GM18861 (cell line): ENCODE measurements at regions not wholly inside any gene's neighbourhood (a gene's known extent, or its start where the extent isn't known, plus 50 kb on each side); places are given as distances from the start of the nearest gene placed in this dataset.

Experiments used
- ATAC-seq: cut with Tn5 transposase; IDR thresholded peaks from one replicate; pipeline ENCODE4 v1.9.1; 2021; ENCODE audit not compliant: unreplicated experiment

DNA sequence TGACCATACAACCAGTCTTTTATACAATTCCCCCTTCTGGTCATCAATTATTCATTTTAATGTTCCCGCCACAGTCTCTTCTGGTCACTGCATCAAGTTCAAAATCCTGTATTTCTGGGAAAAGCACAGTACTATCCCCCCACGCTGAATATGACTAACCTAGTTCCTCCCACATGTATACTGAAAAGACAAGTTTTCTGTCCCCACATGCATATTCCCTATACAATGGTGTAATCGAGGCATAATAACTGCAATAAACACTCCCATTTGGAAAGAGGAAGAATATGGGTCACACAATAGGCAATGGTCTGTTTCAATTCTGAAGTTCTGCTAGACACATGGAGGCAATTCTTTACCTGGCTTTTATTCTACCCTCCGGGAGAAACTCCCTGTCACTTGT, 344.9 kb downstream of the EFNA5 start:
- no peak for ATAC-seq

DNA sequence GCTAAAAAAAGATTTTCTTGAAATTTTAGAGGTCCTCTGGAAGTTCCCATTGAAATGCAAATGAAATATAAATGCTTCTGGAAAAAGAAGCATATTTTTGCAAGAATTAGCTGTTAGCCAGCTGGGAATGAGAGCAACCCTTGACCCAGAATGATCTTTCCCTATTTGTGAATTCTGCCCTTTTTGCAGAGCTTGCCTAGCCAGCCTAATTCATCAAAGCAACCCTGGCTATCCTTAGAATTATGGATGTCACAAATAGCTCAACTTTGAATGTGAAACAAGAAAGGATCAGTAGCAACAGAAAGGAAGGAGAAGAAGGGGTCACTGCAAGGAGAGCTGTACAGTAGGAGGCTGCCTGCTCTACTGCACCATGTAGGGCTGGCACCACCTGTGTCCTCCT, 345.9 kb downstream of the EFNA5 start:
- ATAC-seq = no peak

DNA sequence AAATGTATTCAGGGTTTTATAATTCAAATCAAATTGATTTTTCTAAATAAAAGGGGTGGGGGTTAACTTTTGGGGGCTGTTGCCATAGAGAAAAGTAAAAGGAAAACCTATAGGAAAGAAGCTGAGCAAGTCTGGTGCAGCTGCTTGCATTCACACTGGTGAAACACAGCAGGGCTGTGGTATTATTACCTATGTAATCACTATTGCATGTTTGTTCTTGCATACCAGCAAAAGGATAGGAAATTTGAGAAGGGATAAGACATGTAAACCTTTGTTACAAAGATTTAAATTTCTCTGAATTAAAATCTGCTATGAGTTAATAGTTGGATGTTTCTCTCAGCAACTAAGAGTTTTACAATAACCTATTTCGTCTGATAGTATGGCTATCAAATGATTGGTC, 346.7 kb downstream of the EFNA5 start:
- ATAC-seq = no peak

DNA sequence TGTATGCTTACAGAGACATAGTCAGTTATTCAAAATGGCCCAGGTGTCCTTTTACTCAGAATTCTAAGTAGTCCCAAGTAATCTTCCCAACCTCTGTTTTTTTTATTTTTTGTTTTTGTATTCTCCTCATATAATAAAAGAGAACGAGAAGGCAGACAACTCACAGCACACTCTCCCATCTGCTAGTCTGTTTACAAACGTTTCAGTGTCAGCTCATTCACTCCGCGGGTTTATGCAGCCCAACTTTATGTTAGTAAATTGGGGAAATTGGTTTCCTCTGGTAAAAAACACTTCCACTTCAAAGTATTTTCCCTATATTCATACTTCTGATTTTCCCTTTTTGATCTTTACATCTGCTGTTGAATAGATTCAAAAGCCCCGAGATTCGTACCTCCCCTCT, 347.2 kb downstream of the EFNA5 start:
- no peak for ATAC-seq

DNA sequence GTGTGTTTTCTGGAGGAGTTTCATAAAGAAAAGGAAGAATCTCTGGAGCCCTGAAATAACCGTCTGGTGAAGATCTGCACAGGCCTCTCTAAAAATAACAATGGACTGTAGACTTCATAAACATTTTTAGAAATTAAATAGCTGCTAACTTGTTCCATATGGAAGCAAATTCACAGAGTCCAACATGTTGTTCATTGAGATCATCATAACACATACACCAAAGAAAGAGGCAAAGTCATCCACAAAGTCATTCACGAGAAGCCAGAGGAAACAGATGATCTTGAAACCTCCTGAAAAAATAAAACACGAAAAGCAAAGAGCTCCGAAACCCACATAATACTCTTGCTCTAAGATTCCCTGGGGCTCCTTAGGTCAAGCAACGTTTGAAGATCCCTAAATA, 347.8 kb downstream of the EFNA5 start:
- ATAC-seq = no peak

DNA sequence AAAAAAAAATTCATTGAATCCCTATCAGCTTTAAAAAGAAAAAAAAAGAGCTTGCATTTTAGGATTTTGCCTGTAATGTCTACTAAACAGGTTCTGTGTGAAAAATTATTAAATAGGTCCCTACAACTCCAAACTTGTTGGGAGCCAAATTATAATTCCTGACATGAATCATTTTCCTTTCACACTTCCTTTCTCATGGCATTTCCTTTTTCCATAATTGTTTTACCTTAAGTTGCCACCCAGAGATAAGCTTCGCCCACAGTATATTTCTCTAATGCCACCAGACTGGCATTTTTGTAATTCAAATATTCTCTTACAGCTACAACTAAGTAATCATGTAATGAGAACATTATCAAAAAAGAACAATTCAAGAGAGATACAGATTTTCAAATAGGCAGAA, 348.8 kb downstream of the EFNA5 start:
- no peak for ATAC-seq

DNA sequence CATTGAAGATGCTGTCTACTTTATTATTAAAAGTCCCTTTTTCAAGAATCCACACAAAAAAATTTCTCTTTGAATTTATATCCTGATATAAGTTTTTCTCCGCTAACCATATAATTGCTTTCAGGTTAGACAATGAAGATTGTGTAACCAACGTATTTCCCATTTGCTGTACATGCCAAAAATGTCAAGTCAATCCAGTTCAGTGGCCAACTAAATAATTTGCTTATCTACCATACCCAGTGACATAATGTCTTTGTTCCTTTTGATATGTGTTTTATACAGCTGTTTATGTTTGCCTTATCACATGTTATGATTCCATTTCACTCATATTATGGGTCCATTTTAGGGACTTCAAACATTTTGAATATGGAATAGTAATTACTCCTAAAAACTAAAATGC, 349.9 kb downstream of the EFNA5 start:
- ATAC-seq = no peak

DNA sequence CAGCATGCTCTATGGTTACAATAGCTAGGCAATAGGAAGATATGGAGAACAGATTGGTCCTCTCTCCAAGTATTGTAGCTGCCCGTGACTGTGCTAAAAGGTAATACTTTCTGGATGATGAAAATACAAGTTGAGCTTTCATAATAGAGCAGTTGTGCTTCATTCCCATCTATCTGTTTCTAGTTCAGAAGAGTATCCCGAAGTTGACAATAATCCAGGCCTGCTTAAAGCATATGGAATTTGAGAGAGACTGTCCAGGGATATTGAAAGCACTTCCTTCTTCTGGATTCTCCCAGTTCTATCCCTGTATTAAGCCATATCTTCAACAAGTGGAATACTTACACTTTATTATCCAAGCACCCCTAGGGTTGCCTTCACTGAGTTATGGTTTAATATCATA, 350.4 kb downstream of the EFNA5 start:
- ATAC-seq = no peak

DNA sequence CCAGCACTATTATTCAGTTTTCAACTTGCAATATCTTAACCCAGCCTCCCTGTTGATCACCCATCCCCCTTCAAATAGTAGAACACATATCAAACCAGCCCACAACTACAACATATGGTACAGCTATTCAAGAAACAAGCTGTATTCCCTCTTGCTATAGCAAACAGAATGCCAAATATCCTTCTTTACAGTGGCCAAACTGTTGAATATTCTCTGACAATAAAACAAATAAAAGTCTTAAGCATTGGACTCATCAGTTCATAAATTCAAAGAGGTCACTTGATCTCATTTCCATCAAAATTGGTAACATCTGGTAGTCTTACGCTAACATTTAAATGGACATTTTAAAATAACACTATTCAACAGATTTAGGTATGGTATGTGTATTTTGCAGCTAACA, 350.8 kb downstream of the EFNA5 start:
- no peak for ATAC-seq

DNA sequence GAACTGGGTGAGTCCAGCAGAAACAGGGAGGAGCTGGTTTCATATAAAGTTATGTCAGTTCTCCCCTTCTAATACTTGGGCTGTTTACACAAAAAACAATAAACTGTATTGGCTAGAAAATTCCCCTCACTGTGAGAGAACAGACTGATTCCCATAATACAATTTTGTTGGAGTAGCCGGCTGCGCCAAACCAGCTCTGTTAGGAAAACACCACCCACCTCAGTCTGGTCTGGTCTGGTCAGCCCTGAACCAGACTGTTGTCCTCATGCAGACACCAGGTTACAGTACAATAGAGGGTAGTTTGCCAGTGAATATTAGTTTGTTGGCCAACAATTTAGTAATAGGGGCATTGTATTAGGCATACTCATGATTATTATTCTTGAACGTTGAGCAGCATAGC, 356.4 kb downstream of the EFNA5 start:
- no peak for ATAC-seq

DNA sequence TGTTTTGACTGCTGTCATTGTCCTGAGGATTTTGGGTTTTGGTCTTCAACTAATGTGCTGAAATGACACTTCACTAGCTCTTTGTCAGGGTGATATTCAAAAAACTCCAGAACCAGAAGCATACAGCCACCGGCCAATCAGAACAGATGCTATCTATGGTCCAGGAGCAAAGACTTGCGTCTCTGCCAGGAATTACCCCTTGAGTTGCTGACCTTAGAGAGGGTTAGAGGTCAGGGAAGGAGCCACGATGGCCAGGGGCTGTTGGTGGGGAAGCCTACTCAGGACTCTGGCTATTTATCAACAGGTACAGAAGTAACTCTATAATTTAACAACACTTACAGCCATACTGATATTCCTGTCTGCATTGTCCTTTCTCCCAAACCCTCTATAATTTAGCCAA, 356.8 kb downstream of the EFNA5 start:
- ATAC-seq = no peak

DNA sequence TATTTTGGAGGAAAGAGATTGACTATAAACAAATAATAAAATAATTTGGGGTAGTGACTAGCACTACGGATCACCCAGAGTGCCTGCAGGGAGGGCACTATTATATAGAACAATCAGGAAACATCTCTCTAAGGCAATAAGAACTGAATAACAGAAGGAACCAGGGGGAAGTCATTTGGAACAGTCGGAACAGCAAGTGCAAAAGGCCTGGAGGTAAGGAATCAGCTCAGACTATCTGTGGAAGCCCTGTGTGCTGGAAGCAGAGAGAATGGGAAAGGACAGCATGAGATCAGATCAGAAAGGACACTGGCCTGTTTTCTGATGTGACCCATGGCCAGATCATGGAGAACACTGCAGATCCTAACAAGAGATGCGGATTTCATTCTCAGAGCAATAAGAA, 357.6 kb downstream of the EFNA5 start:
- ATAC-seq = no peak

DNA sequence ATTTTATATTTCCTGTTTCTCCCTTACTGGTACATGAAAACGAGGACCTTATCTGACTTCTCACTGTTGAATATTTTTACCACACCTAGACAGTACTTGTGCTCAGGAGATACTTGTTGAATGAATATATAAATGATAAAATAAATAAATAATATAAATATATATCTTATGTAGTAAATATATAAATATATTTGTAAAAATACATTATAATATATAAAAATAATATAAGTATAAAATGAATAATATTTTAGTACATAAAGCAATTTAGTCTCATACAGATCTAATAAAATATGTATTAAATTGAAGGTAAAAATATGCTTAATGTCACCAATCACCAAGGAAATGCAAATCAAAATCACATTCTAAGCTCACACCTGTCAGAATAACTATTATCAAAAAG, 360.6 kb downstream of the EFNA5 start:
- ATAC-seq = no peak

DNA sequence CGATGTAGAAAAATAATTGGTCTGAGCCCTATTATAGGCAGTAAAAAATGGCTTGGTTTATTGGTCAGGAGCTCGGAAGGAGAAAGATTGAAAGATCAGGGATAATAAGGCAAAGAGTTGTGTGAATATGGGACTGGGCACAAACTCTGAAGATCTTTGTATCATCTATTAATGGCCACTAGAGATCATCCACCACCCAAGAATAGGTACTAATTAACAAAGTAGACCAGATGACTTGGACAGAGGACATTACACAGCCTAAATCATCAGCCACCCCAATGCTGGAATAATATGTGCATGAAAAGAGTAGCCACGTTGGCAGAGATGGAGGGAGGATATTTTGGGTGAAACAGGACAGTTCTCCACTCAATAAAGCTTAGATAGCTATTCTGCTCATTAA, 364.1 kb downstream of the EFNA5 start:
- ATAC-seq = no peak

DNA sequence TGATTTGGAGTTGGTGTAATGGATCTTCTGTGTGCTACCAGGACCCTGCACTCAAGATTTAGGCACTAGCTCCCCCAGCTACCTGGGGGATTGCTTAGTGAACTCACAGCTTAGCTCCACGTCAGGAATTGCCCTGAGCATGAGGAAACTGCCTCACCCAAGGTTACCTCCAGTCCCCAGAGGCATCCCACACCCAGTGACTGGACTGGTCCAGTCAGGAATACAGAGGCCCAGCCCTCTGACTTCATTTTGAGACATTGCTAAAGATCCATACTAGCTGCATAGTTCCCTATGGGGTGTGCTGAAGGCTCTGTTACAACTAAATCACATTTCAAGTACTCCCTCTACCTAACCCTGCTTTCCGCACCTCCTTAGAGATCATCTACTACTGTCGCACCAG, 364.7 kb downstream of the EFNA5 start:
- no peak for ATAC-seq

DNA sequence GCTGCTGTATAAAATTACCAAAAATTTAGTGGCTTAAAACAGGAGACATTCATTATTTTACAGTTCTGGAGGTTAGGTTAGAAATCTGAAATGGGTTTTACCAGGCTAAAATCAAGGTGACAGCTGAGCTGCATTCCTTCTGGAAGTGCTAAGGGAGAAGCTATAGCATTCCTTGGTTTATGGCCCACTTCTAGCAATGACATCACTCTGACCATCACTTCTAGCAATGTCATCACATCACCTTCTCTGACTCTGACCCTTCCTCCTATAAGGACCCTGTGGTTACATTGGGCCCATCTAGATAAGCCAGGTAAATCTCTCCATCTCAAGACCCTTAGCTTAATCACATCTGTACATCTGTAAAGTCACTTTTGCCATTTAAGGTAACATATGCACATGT, 366.1 kb downstream of the EFNA5 start:
- ATAC-seq = no peak

DNA sequence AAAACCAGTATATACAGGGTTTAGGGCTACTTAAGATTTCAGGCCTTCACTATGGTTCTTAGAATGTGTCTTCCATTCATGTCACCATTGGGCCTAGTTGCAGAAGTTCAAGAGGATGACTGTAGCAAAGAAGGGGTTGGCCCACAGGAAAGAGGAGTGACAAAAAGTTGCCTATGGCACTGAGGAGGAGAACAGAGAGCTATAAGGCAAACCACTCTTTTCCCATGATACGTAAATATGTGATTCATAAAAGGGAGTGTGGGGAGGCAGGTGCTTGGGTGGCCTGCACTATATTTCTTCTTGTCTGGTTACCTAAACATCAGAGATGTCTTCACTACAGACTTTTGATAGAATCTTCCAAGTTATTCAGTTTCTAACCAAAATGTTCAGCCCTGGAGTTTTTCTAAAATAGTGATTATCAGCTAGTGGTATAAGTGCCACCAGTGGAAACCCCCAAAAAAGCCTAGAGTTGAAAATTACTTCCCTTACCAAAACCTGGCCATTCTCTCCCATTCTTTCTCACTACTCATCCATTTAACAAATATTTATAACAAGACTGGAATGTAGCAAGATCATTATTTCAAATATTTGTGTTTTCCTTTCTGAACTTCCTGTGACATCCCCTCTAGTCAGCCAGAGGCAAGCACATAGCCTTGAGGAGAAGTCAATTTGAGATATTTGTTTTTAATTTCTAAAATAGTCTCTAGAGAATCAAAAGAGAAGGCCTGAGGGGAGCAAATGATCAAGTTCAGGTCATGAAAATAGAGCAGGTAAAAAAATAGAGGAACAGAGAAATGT, 367.4 kb downstream of the EFNA5 start:
- ATAC-seq = no peak

DNA sequence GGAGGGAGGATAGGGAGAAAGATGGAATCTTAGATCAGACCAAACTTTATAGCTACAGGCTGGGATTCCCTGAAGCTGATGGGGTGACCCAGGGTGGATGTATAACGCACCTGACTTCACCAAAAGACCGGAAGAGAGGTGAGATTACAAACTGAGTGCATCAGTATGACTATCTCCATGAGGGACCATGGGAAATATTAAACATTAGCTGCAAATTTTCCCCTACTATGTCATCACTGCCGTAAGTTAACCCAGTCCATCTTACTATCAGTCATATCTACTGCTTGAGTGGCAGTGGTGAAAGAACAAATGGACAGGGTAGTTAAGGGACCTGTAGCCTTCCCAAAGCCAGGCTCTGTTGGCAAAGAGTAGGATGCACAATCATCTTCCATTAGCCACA, 368.3 kb downstream of the EFNA5 start:
- ATAC-seq = no peak

DNA sequence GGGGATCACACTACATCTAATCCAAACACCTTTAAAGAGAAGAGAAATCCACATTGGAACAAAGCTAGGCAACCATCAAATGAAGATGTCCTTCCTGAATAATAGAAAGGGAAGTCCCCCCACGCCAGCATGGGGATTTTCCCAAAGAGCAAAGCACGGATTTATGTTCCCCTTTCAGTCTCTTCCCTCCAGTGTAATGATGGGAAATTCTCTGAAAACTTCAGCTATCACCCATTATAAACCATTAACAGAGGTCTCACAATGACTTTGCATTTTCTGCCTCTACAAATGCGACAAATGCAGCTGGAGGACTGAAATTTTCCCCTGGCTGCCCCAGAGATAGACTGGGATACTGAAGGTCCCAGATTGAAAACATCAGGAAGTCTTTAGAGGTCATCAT, 368.7 kb downstream of the EFNA5 start:
- ATAC-seq = no peak

DNA sequence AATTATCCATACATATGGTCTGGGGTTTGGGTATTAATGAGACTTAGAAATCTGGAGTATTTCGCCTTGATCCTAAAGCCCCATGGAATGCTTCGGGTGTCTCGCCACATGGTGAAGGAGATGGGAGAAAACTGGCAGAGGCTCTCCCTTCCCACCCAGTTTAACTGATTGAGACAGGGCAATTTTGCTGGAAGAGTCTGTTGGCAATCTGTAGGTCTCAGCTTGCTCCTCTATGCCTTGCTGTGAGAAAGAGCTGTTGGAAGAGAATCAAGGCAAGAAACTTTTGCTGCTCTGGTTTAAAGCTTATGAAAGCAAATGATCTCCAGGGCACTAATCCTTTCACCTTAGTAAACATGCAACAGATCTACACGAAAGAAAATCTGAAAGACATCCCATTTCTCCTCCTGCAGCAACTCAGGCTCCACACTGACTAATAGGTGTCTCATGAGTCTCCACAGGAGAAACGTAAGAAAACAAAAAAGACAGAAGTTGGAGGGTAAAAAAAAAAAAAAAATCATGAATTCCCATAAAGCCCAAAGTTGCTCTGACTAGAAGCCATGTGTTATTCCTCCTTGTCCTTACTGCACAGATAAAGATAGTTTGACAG, 369.9 kb downstream of the EFNA5 start:
- no peak for ATAC-seq

DNA sequence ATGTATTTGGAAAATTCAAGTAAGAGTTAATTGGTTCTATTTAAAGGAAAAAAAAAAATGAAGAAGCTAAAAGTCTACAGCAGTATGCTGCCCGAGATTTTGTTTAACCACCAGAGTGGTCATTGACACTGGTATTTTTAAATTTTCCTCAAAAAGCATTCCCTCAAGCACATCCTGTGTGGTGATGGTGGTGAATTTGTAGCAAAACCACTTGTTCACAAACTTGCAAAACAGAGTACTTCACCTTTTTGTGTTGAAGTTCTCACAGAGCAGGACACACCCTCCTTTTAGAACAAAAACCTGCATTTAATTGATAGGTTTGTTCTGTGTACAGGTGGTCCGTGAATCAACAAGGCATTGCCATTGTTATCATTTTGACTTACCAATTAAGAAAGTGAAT, 374.2 kb downstream of the EFNA5 start:
- peak; percentile 31 for ATAC-seq

DNA sequence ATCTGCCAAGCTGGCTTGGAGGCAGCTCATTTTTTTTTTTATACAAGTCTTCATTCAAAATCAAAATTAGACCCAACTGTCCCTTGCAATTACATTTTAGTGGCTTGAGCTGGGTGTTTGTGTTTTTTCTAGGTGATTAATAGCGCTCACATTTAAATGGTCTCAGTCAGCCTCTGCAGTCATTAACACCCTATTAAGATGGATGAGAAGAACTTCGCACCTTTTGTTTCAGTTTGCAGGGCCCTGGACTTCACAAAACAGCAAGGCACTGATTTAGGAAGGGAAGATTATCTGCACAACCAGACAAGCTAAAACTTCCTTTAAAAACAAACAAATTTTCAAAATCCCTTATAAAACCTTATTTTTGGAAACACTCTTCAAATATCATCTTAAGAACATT, 374.8 kb downstream of the EFNA5 start:
- ATAC-seq = no peak

DNA sequence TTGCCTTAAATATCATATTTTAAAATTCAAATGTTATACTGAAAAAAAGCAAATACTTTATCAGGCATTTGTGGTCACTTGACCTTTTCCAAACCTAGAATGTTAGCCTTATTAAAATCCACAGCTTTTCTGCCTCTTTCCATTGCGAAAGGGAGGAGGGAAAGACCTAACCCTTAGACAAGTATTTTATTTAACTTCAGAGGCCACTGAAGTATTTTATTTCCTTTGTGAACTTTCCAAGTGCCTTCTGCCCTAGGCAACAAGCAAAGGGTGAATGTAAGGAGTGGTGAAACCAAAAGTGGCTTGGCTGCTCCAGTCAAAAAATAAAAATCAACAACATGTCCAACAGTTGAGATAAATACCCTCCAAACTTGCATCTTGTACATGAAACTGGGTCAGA, 376.1 kb downstream of the EFNA5 start:
- no peak for ATAC-seq
